ENCODE measurements at regions not wholly inside any gene's neighbourhood (a gene's known extent, or its start where the extent isn't known, plus 50 kb on each side); places are given as distances from the start of the nearest gene placed in this dataset.

GRCh38 chr6:22638320-22638719 lies 69.0 kb downstream of the HDGFL1 start:
- no peak for TF ChIP-seq CTCF (IDR thresholded peaks at IDR 0.05)
- TF ChIP-seq POLR2A (IDR thresholded peaks at IDR 0.05) = no peak
